KOPT-K1 (cell line): ENCODE measurements at regions not wholly inside any gene's neighbourhood (a gene's known extent, or its start where the extent isn't known, plus 50 kb on each side); places are given as distances from the start of the nearest gene placed in this dataset.

Experiments
- H3K27ac ChIP-seq: fragments of 200-600 bp; sonication (generic); 2 replicates; pipeline ENCODE4 v1.5.1; 2016; ENCODE audit warnings: antibody characterized with exemption, mild to moderate bottlenecking, low read depth, low read length; ENCODE audit not compliant: poor library complexity, severe bottlenecking
- H3K36me3 ChIP-seq: fragments of 200-600 bp; sonication (generic); 2 replicates; pipeline ENCODE4 v1.5.1; 2017; ENCODE audit warnings: antibody characterized with exemption, mild to moderate bottlenecking, low read length, moderate library complexity; ENCODE audit not compliant: insufficient read depth
- H3K9me3 ChIP-seq: fragments of 200-600 bp; sonication (generic); 2 replicates; pipeline ENCODE4 v1.5.1; 2017; ENCODE audit warnings: antibody characterized with exemption, low read length, mild to moderate bottlenecking; ENCODE audit not compliant: insufficient read depth, poor library complexity, severe bottlenecking

GRCh38 chr14:34120185-34120977 lies 169.5 kb upstream of the EGLN3 start:
- Histone ChIP-seq H3K36me3 (no peaks in the 10 kb centered on the region), H3K9me3 (peaks cover 6% of the 10 kb centered on the region), H3K27ac (no peak overlapping the region)

- Histone ChIP-seq H3K9me3 (peaks cover 6% of the 10 kb centered on the region), H3K27ac (no peak overlapping the region), H3K36me3 (no peaks in the 10 kb centered on the region)
Measured at GRCh38 chr14:34119107-34119858, 168.4 kb upstream of the EGLN3 start.

- Histone ChIP-seq H3K36me3 (no peaks in the 10 kb centered on the region), H3K9me3 (peaks cover 6% of the 10 kb centered on the region), H3K27ac (no peak overlapping the region)
Measured at GRCh38 chr14:34113991-34114390, 163.1 kb upstream of the EGLN3 start.

- peaks cover 6% of the 10 kb centered on the region for H3K9me3 ChIP-seq
- H3K27ac ChIP-seq, result no peak overlapping the region
- H3K36me3 ChIP-seq, result no peaks in the 10 kb centered on the region
Measured at GRCh38 chr14:34113005-34113511, 162.2 kb upstream of the EGLN3 start.

- Histone ChIP-seq H3K27ac (no peak overlapping the region), H3K9me3 (peaks cover 6% of the 10 kb centered on the region)
Measured at GRCh38 chr14:34111953-34112352, 161.1 kb upstream of the EGLN3 start.

GRCh38 chr14:34111505-34111904 lies 160.6 kb upstream of the EGLN3 start:
- peaks cover 6% of the 10 kb centered on the region for H3K9me3 ChIP-seq
- H3K36me3 ChIP-seq, result no peaks in the 10 kb centered on the region
- no peak overlapping the region for H3K27ac ChIP-seq

More at GRCh38 chr14:34111953-34112352, 161.1 kb upstream of the EGLN3 start:
- H3K36me3 ChIP-seq, result no peaks in the 10 kb centered on the region

GRCh38 chr14:34110531-34110930 lies 159.7 kb upstream of the EGLN3 start:
- Histone ChIP-seq H3K27ac (no peak overlapping the region), H3K36me3 (no peaks in the 10 kb centered on the region), H3K9me3 (no peaks in the 10 kb centered on the region)

- Histone ChIP-seq H3K27ac (no peak overlapping the region), H3K9me3 (no peaks in the 10 kb centered on the region), H3K36me3 (no peaks in the 10 kb centered on the region)
Measured at GRCh38 chr14:34107441-34107840, 156.6 kb upstream of the EGLN3 start.

- no peak overlapping the region for H3K27ac ChIP-seq
- H3K36me3 ChIP-seq, result no peaks in the 10 kb centered on the region
- no peaks in the 10 kb centered on the region for H3K9me3 ChIP-seq
Measured at GRCh38 chr14:34106310-34106709, 155.4 kb upstream of the EGLN3 start.

GRCh38 chr14:34104489-34105397 lies 153.9 kb upstream of the EGLN3 start:
- Histone ChIP-seq H3K9me3 (no peaks in the 10 kb centered on the region), H3K27ac (no peak overlapping the region), H3K36me3 (no peaks in the 10 kb centered on the region)

- Histone ChIP-seq H3K27ac (no peak overlapping the region), H3K36me3 (no peaks in the 10 kb centered on the region), H3K9me3 (no peaks in the 10 kb centered on the region)
Measured at GRCh38 chr14:34103176-34103575, 152.3 kb upstream of the EGLN3 start.

- no peaks in the 10 kb centered on the region for H3K36me3 ChIP-seq
- peak overlapping the region; percentile 6 for H3K27ac ChIP-seq
- H3K9me3 ChIP-seq, result no peaks in the 10 kb centered on the region
Measured at GRCh38 chr14:34099635-34100034, 148.8 kb upstream of the EGLN3 start.

GRCh38 chr14:34098985-34099349 lies 148.1 kb upstream of the EGLN3 start:
- H3K9me3 ChIP-seq, result no peaks in the 10 kb centered on the region
- no peak overlapping the region for H3K27ac ChIP-seq

GRCh38 chr14:34098045-34098984 lies 147.4 kb upstream of the EGLN3 start:
- no peak overlapping the region for H3K27ac ChIP-seq
- no peaks in the 10 kb centered on the region for H3K36me3 ChIP-seq
- H3K9me3 ChIP-seq, result no peaks in the 10 kb centered on the region

More at GRCh38 chr14:34098985-34099349, 148.1 kb upstream of the EGLN3 start:
- no peaks in the 10 kb centered on the region for H3K36me3 ChIP-seq
